ENCODE measurements at regions not wholly inside any gene's neighbourhood (a gene's known extent, or its start where the extent isn't known, plus 50 kb on each side); places are given as distances from the start of the nearest gene placed in this dataset.

- ATAC-seq (ENCODE audit: low FRiP score in 2 of 2), result no peak
- Histone ChIP-seq H3K27ac (no peak overlapping the region), H3K27me3 (no peaks in the 10 kb centered on the region), H3K4me1 (no peaks in the 10 kb centered on the region), H3K36me3 (no peaks in the 10 kb centered on the region), H3K4me3 (no peak overlapping the region), H3K9me3 (peaks cover 0 to 6% (median 1%) of the 10 kb centered on the region in 4 donors)
- TF ChIP-seq POLR2AphosphoS5 (IDR thresholded peaks at IDR 0.05) (no peak), POLR2A (IDR thresholded peaks at IDR 0.05) (no peak), EP300 (IDR thresholded peaks at IDR 0.05) (no peak), CTCF (IDR thresholded peaks at IDR 0.05) (no peak)
- 82 to 85% methylated on average over 1 of the region's 1 CpG for WGBS, 2 donors
- no peak for DNase-seq
These were observed 935.5 kb downstream of the ADGRL3 start for GRCh38 chr4:62135565-62136156.

GRCh38 chr4:62133977-62134376 is 933.9 kb downstream of the ADGRL3 start:
- no peaks in the 10 kb centered on the region for H3K36me3 ChIP-seq
- ATAC-seq (ENCODE audit: low FRiP score in 2 of 2) (no peak), DNase-seq (no peak)
- no peak for TF ChIP-seq POLR2A (IDR thresholded peaks at IDR 0.05)
- no peak for TF ChIP-seq EP300 (IDR thresholded peaks at IDR 0.05)
- no peak for TF ChIP-seq POLR2AphosphoS5 (IDR thresholded peaks at IDR 0.05)
- no peak for TF ChIP-seq CTCF (IDR thresholded peaks at IDR 0.05)
- H3K4me1 ChIP-seq, result no peaks in the 10 kb centered on the region
- 71 to 81% methylated on average over 6 of the region's 6 CpGs for WGBS, 2 donors
- H3K4me3 ChIP-seq, result no peak overlapping the region
- H3K27me3 ChIP-seq, result no peaks in the 10 kb centered on the region
- no peak overlapping the region for H3K27ac ChIP-seq
- peaks cover 0 to 6% (median 1%) of the 10 kb centered on the region in 4 donors for H3K9me3 ChIP-seq

DNA sequence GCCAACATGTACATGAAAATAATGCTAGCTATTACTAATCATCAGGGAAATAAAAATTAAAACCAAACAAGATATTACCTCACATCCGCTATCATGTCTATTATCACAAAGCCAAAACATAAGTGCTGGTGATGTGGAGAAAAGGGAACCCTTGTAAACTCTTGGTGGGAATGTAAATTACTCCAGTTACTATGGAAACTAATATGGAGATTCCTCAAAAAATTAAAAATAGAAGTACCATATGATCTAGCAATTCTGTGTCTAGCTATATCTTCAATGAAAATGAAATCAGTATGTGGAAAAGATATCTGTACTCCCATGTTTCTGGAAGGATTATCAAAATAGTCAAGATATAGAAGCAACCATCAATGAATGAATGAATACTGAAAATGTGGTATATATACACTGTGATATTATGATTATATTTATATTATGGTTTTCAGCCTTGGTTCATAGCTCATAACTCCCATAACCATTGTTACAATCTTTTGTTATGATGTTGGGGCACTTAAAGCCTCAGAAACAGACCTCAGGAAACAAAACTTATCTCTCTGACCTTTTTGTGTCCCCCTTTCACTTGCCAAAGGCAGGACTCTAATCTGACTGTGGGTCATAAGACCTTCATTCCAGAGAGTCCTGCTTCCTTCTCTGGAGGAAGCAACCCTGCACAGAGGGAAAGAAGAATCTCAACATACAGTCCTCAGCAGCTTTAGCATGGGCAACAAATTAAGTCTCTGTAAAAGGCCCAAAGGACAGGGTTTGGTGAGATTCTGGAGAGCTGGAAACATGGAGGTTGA is 933.2 kb downstream of the ADGRL3 start:
- Histone ChIP-seq H3K4me3 (no peak overlapping the region), H3K27ac (no peak overlapping the region), H3K27me3 (no peaks in the 10 kb centered on the region), H3K36me3 (no peaks in the 10 kb centered on the region), H3K9me3 (peaks cover 0 to 6% (median under 1%) of the 10 kb centered on the region in 4 donors), H3K4me1 (no peaks in the 10 kb centered on the region)
- ATAC-seq (ENCODE audit: low FRiP score in 2 of 2) (no peak), DNase-seq (no peak)
- TF ChIP-seq EP300 (IDR thresholded peaks at IDR 0.05) (no peak), CTCF (IDR thresholded peaks at IDR 0.05) (no peak), POLR2AphosphoS5 (IDR thresholded peaks at IDR 0.05) (no peak), POLR2A (IDR thresholded peaks at IDR 0.05) (no peak)
- WGBS, 2 donors, result 96 to 97% methylated on average over 1 of the region's 1 CpG

- 71 to 100% methylated on average over 2 of the region's 3 CpGs for WGBS, 2 donors
- no peak overlapping the region for H3K4me3 ChIP-seq
- H3K4me1 ChIP-seq, result no peaks in the 10 kb centered on the region
- H3K27ac ChIP-seq, result no peak overlapping the region
- H3K9me3 ChIP-seq, result peaks cover 0 to 6% (median 0%) of the 10 kb centered on the region in 4 donors
- ATAC-seq (ENCODE audit: low FRiP score in 2 of 2), result peak in 1 of 2 donors; percentile 10
- no peaks in the 10 kb centered on the region for H3K27me3 ChIP-seq
- TF ChIP-seq CTCF (IDR thresholded peaks at IDR 0.05) (no peak), POLR2A (IDR thresholded peaks at IDR 0.05) (no peak), POLR2AphosphoS5 (IDR thresholded peaks at IDR 0.05) (no peak), EP300 (IDR thresholded peaks at IDR 0.05) (no peak)
- no peak for DNase-seq
- no peaks in the 10 kb centered on the region for H3K36me3 ChIP-seq
These were observed 930.9 kb downstream of the ADGRL3 start for GRCh38 chr4:62131049-62131448.
